Erythroblast (primary cell): ENCODE measurements at regions not wholly inside any gene's neighbourhood (a gene's known extent, or its start where the extent isn't known, plus 50 kb on each side); places are given as distances from the start of the nearest gene placed in this dataset.
A peak's percentile ranks its signal among the peaks of the same experiment; 100 is the strongest.

Experiments used
- DNase-seq, 2 experiments: peaks; one replicate each; lab custom pipeline; 2025; lab: John Stamatoyannopoulos, UW
- GATA1 ChIP-seq: IDR thresholded peaks from 2 replicates; pipeline ENCODE4 v1.6.1; 2011; ENCODE audit warnings: low read depth, mild to moderate bottlenecking, control low read depth, low read length, moderate library complexity
- POLR2A ChIP-seq: IDR thresholded peaks from 2 replicates; pipeline ENCODE4 v1.6.1; 2011; ENCODE audit warnings: mild to moderate bottlenecking, low read length

DNA sequence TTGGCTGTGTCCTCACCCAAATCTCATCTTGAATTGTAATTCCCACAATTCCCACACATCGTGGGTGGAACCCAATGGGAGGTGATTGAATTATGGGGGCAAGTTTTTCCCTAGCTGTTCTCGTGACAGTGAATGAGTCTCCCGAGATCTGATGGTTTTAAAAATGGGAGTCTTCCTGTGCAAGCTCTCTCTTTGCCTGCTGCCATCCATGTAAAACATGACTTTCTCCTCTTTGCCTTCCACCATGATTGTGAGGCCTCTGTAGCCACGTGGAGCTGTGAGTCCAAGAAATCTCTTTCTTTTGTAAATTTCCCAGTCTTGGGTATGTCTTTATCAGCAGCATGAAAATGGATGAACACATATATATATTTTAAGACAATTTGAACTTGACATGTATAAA is 285.4 kb downstream of the BAMBI start:
- no peak for TF ChIP-seq POLR2A
- no peak for TF ChIP-seq GATA1
- DNase-seq: no peak

DNA sequence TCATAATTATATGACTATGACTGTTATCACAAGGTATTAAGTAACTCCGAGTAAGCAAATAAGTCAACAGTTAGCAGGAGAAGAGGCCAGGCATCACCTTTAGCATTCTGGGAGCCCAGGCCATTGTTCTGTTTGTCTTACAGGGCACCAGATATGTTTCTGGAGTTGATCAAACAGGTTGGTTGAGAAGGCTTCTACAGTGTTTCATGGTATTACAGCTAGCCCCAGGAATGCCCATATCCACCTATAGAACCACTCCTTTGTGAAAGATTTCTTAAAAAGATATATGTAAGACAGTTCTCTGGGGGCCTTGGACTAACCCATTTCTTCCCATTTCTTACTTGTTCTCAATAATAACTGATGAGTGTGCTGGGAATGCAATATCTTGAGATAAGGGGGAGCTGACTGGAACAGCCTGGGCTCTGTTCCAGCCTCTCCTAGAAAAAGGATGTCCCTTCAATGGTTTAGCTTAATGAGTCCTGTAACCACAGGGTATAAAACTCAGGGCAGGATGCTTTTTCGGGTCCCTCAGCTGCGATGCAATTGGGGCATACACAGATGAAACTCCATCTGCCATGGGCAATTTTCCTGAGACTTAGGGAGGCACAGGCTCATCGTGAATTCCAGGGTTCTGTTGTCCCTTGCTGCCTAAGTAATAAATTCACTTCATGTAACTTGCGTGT is 286.4 kb downstream of the BAMBI start:
- DNase-seq: no peak
- TF ChIP-seq GATA1 (no peak), POLR2A (no peak)

DNA sequence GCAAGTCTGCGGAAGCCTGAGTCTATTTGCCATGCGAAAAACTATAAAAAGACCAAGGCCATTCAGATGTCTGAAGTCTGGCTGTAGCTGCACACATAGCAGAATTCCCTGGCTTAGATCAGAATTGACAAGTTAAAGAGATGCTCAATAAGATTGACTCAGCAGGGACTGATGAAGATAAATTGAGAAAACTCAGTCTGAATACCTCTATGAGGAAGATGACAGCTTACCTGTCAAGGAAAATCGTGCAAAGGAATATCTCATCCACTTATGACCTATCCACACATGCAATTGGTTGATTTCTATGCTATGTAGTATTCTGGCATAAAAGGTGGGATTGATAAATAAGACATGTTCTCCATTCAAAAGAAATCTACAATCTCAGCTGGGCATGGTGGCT is 288.6 kb downstream of the BAMBI start:
- DNase-seq: no peak
- TF ChIP-seq GATA1: no peak
- no peak for TF ChIP-seq POLR2A

- no peak for DNase-seq
Observed at GRCh38 chr10:28967031-28967430, 289.7 kb downstream of the BAMBI start.

DNA sequence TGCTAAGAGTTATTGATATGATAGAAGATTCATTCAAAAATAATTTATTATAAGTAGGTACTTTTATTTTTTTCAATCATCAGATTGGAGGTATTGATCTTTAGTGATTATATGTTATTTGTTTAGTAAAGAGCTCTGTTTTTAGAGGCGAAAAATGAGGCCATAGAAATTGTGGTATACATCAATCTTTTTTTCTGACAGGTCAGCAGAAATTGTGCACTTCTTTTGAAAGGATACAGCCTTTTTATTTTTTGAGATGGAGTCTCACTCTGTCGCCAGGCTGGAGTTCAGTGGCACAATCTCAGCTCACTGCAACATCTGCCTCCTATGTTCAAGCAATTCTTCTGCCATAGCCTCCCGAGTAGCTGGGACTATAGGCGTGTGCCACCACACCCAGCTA is 292.1 kb downstream of the BAMBI start:
- DNase-seq: no peak
- TF ChIP-seq POLR2A: no peak
- no peak for TF ChIP-seq GATA1

More at GRCh38 chr10:28967031-28967430, 289.7 kb downstream of the BAMBI start:
- no peak for TF ChIP-seq POLR2A

DNA sequence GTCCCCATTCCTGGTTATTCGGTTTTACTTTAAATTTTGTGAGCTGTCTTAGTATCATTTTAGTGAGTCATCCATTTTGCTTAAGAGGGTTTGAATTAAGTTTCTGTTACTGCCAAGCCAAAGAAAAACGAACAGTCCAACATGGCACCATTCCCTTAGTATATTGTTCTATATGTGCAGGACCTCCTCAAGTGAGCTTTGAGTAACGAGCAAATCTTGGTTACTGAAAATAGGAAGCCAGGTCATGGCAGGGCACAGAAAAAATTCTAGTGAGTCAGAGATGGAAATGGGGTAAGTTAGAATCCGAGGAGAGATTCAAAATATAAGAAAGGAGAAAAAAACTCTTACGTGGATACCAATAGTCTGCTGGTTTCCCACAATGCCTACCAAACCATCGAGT is 292.9 kb downstream of the BAMBI start:
- TF ChIP-seq GATA1 (no peak), POLR2A (no peak)
- no peak for DNase-seq

DNA sequence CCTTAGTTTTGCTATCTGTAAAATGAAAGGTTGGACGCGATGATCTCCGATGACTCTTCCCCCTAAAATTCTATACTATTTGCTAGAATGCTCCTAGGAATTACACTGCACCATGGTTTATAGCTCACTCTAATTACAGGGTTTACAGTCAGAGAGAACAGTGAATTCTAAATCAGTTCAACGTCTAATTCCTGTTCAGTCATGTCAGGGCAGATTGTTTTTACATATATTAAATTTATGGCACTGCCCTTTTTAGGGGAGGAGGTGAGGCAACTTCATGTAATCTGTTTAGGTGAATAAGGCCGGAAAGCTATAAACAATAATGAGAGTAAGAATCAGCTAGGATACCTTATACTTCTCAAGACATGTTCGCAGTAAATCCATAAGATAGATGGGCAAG is 293.9 kb downstream of the BAMBI start:
- no peak for TF ChIP-seq POLR2A
- TF ChIP-seq GATA1: no peak
- no peak for DNase-seq

DNA sequence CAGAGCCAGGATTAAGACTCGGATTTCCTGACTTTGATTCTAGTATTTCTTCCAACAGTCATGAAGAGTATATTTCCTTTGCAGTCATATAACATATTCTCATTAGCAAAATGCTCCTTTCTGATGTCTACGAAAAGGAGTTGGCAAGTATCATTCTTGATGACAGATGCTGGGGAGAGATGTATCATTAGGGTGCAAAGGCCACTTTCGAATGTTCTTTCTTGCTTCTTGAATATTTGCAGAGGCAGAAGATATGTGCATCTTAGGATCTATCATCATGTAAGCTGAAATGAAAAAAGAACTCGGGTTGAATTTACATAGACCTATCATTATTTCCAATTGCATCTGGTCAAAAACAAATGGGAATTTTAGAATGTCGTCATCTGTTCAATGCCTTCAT is 294.4 kb downstream of the BAMBI start:
- TF ChIP-seq POLR2A (no peak), GATA1 (no peak)
- DNase-seq: no peak

- no peak for TF ChIP-seq POLR2A
- no peak for TF ChIP-seq GATA1
- peak in 1 of 2 experiments; percentile 13 for DNase-seq
Observed at GRCh38 chr10:28973309-28973972, 296.1 kb downstream of the BAMBI start.

DNA sequence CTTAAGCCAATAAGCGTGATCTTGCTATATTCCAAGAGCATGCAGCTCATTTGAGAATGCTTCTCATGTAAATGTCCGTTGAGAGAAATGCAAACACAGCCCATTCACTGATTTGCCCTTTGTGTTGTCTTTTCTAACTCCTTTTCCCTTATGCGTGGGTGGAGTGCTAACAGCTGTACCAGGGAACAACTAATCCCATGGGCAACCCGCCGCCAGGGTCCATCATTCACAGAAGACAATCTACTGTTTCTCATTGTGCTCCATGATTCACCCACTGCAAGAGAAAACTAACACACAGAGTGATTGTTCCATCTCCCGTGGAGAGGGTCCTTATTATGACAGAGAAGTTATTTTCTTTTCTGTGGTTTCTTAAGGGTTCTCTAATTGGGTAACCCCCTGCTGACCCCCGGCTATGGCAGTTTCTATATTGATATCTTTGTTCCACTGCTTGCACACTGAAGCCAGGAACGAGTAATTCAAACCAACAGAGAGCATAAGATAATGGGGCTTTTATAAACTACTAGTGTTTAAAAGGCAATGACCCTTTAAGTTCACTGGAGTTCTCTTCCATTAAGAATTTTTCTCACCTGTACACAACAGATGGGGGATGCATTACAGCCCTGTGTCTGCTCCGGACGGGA is 298.7 kb downstream of the BAMBI start:
- no peak for DNase-seq
- TF ChIP-seq GATA1 (no peak), POLR2A (no peak)

- DNase-seq: no peak
- TF ChIP-seq GATA1 (no peak), POLR2A (no peak)
Observed at GRCh38 chr10:28977518-28977917, 300.2 kb downstream of the BAMBI start.

DNA sequence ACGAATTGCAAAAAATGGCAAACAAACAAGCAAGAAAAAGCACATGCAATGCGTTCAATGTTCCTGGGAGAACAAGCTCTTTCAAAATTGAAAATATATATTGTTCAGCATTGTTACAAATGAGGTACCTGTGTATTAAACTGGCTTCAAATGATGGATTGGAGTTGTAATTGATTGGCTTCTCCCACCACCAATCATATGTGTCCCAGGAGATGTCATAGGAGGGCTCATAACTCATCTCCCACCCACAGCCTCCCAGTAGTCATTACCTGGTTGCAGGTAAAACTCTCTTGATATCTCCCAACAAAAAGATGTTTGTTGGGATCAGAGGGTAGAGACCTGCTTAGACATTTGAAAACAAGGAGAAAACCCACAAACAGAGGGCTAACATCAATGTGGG is 302.9 kb downstream of the BAMBI start:
- DNase-seq: no peak

DNA sequence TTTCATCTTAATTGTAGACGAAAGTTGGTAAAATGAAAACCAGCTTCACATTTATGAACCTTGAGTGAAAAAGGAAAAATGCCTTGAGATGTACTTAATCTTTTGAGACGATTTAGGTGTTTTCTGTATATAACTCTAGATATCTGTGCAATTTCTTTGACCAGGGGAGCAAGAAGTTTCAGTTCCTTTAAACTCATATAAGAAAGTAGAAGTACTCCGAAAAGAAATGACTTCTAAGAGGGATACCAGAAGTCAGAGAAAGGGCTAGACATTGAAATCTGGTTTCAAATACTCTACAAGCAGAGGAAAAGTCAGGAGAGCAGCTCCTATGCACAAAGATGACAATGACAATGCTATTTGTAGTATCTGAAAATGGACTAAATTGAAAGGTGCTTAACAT is 303.7 kb downstream of the BAMBI start:
- DNase-seq: no peak
- TF ChIP-seq GATA1 (no peak), POLR2A (no peak)

More for the DNA sequence above, 302.9 kb downstream of the BAMBI start:
- TF ChIP-seq POLR2A (no peak), GATA1 (no peak)

DNA sequence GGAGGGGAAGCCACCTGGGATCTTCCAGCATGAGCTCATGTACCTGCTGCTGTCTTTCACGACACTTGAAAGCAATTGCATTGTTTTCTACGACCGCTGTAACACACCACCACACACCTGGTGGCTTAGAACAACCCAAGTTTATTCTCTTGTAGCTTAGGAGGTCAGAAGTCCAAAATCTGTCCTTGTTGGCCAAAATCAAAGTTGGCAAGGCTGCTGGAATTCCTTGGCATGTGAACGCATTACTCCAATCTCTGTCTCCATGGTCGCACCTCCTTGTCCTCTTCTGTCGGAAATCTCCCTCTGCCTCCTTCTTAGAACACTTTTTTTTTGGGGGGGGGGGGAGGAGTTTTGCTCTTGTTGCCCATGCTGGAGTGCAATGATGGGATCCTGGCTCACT is 305.7 kb downstream of the BAMBI start:
- no peak for TF ChIP-seq GATA1
- TF ChIP-seq POLR2A: no peak

More for the DNA sequence above, 305.7 kb downstream of the BAMBI start:
- no peak for DNase-seq
